K562 (cell line): ENCODE measurements at regions not wholly inside any gene's neighbourhood (a gene's known extent, or its start where the extent isn't known, plus 50 kb on each side); places are given as distances from the start of the nearest gene placed in this dataset.

Source experiments
- ATAC-seq: fragments of 200-7000 bp; cut with Tn5 transposase; 3 replicates; pipeline ENCODE4 v1.9.1; 2020; ENCODE audit warnings: moderate library complexity
- BruUV-seq: library from RNA; stranded (reverse); fragments of 400-500 nt; replicated peaks from 2 replicates; lab custom pipeline; 2021; lab: Mats Ljungman, UMichigan
- CTCF ChIA-PET: fragments of 300-600 bp; formaldehyde crosslinking; extraction: SDS; loops from one replicate; lab custom pipeline; 2021; ENCODE audit warnings: low intra/inter-chr PET ratio; lab: Yijun Ruan, JAX
- POLR2A ChIA-PET: fragments of 300-600, 350-650 bp; sonication (Branson Sonifier 250); formaldehyde crosslinking; extraction: SDS; loops from one replicate; lab custom pipeline; 2021; ENCODE audit warnings: antibody characterized with exemption, inconsistent platforms; lab: Yijun Ruan, JAX
- DNase-seq, 4 experiments: peaks; one replicate each; pipeline versions ENCODE4 v3.0.0 to v3.0.0-alpha.2; 2011 to 2018; ENCODE audit warnings: low spot score in 3 of 4, mixed read lengths in 3 of 4; ENCODE audit errors: extremely low read depth in 1 of 4
- FAIRE-seq: peaks from 2 replicates; lab custom pipeline; 2011; peaks lifted over from hg19 to GRCh38; lab: Jason Lieb, UNC
- H2AFZ ChIP-seq: 2 replicates; pipeline ENCODE4 v1.6.0; 2011; ENCODE audit warnings: low read depth, low read length, control low read depth, inconsistent platforms
- H3K27ac ChIP-seq: fragments of 200-600 bp; 3 replicates; pipeline ENCODE4 v1.8.0; 2011; ENCODE audit warnings: low read depth, mild to moderate bottlenecking, control low read depth, inconsistent platforms, low read length, moderate library complexity, mixed read lengths; ENCODE audit errors: extremely low read depth
- H3K27me3 ChIP-seq, 2 experiments: fragments of 300-600 bp in 1 of 2; 2 replicates in 1 of 2; 3 replicates in 1 of 2; pipeline versions ENCODE4 v1.6.0 to v1.8.0; 2011; ENCODE audit warnings: inconsistent platforms in 2 of 2, low read length in 2 of 2, mild to moderate bottlenecking in 1 of 2, mixed read lengths in 1 of 2, moderate library complexity in 1 of 2; ENCODE audit not compliant: control insufficient read depth in 2 of 2, insufficient read depth in 2 of 2
- H3K36me3 ChIP-seq: fragments of 300-600 bp; 3 replicates; pipeline ENCODE4 v1.8.0; 2011; ENCODE audit warnings: mild to moderate bottlenecking, low read length, inconsistent platforms; ENCODE audit not compliant: control insufficient read depth, insufficient read depth
- H3K4me1 ChIP-seq, 2 experiments: fragments of 200-600 bp in 1 of 2; replicated peaks in 1 of 2; 2 replicates in 1 of 2; 3 replicates in 1 of 2; pipeline versions ENCODE4 v1.5.1 to v1.8.0; 2011; ENCODE audit warnings: inconsistent platforms in 2 of 2, low read length in 2 of 2, mild to moderate bottlenecking in 1 of 2, mixed read lengths in 1 of 2, moderate library complexity in 1 of 2; ENCODE audit not compliant: control insufficient read depth in 2 of 2, insufficient read depth in 2 of 2
- H3K4me2 ChIP-seq: 2 replicates; pipeline ENCODE4 v1.6.1; 2011; ENCODE audit warnings: low read length, control low read depth, inconsistent platforms, mixed read lengths; ENCODE audit not compliant: insufficient read depth
- H3K4me3 ChIP-seq: fragments of 200-600 bp; sonication (generic), shearing (Covaris generic); 2 replicates; pipeline ENCODE4 v1.5.1; 2016; ENCODE audit warnings: control low read depth, inconsistent platforms
- H3K79me2 ChIP-seq: fragments of 200-600 bp; 3 replicates; pipeline ENCODE4 v1.8.0; 2011; ENCODE audit warnings: low read length, inconsistent platforms; ENCODE audit not compliant: control insufficient read depth, insufficient read depth
- H3K9ac ChIP-seq, 2 experiments: 2 replicates each; pipeline versions ENCODE4 v1.6.0 to v1.6.1; 2011; ENCODE audit warnings: low read depth in 2 of 2, low read length in 2 of 2, control low read depth in 1 of 2, inconsistent platforms in 1 of 2, mild to moderate bottlenecking in 1 of 2, mixed read lengths in 1 of 2; ENCODE audit not compliant: insufficient read depth in 1 of 2
- H3K9me1 ChIP-seq: one replicate; pipeline ENCODE4 v1.6.0; 2011; ENCODE audit warnings: inconsistent platforms, mild to moderate bottlenecking, low read length, moderate library complexity; ENCODE audit not compliant: control insufficient read depth, insufficient read depth
- H3K9me3 ChIP-seq: replicated peaks from 2 replicates; pipeline ENCODE4 v1.5.1; 2011; ENCODE audit warnings: low read depth, low read length, inconsistent platforms; ENCODE audit not compliant: control insufficient read depth, insufficient read depth
- H4K20me1 ChIP-seq: replicated peaks from 2 replicates; pipeline ENCODE4 v1.6.1; 2011; ENCODE audit warnings: low read length, inconsistent platforms, mixed read lengths; ENCODE audit not compliant: control insufficient read depth, insufficient read depth
- CBFA2T2 ChIP-seq: fragments of 450-650 bp; conservative IDR thresholded peaks from 2 replicates; pipeline ENCODE4 v1.6.1; 2017; ENCODE audit warnings: mild to moderate bottlenecking
- E2F3 ChIP-seq: fragments of 250-450 bp; sonication (Bioruptor Pico); IDR thresholded peaks from 2 replicates; pipeline ENCODE4 v1.4.0; 2020; ENCODE audit warnings: mild to moderate bottlenecking
- E4F1 ChIP-seq: fragments of 250-450 bp; sonication (Bioruptor Pico); IDR thresholded peaks from 2 replicates; pipeline ENCODE4 v1.5.0; 2021; ENCODE audit warnings: mild to moderate bottlenecking, borderline replicate concordance
- GATA2 ChIP-seq: sonication (generic); formaldehyde crosslinking; IDR thresholded peaks from 2 replicates; pipeline ENCODE4 v1.4.0; 2020; ENCODE audit warnings: mild to moderate bottlenecking, missing genetic modification reagents
- GTF3C2 ChIP-seq: IDR thresholded peaks from 3 replicates; pipeline ENCODE4 v1.6.1; 2011; ENCODE audit warnings: borderline replicate concordance, mild to moderate bottlenecking, moderate library complexity; ENCODE audit not compliant: insufficient read length; ENCODE audit errors: extremely low read depth
- HEY1 ChIP-seq: fragments of 250-450 bp; sonication (Bioruptor Pico); IDR thresholded peaks from 2 replicates; pipeline ENCODE4 v1.5.0; 2020; ENCODE audit warnings: mild to moderate bottlenecking, moderate library complexity, borderline replicate concordance
- ILF3 ChIP-seq: fragments of 450-650 bp; IDR thresholded peaks from 2 replicates; pipeline ENCODE4 v1.6.1; 2018; ENCODE audit warnings: antibody characterized with exemption, mild to moderate bottlenecking, moderate library complexity, borderline replicate concordance
- LARP7 ChIP-seq: fragments of 450-650 bp; IDR thresholded peaks from 2 replicates; pipeline ENCODE4 v1.6.1; 2016
- POLR2B ChIP-seq: fragments of 450-650 bp; IDR thresholded peaks from 2 replicates; pipeline ENCODE4 v1.6.1; 2018; ENCODE audit warnings: low read depth; ENCODE audit not compliant: partially characterized antibody
- RBM22 ChIP-seq: fragments of 200-400 bp; formaldehyde crosslinking; IDR thresholded peaks from 2 replicates; pipeline ENCODE4 v1.6.1; 2018; ENCODE audit warnings: low read length, low read depth; ENCODE audit not compliant: poor library complexity, severe bottlenecking
- SLC30A9 ChIP-seq: fragments of 250-450 bp; sonication (Bioruptor Pico); IDR thresholded peaks from 2 replicates; pipeline ENCODE4 v1.8.0; 2022; ENCODE audit warnings: mild to moderate bottlenecking, moderate library complexity
- TAF15 ChIP-seq: fragments of 200-400 bp; formaldehyde crosslinking; IDR thresholded peaks from 2 replicates; pipeline ENCODE4 v1.6.1; 2017; ENCODE audit warnings: mild to moderate bottlenecking, low read depth, low read length, moderate library complexity
- TCF15 ChIP-seq: fragments of 250-450 bp; sonication (Bioruptor Pico); IDR thresholded peaks from 2 replicates; pipeline ENCODE4 v1.8.0; 2022; ENCODE audit warnings: moderate library complexity, mild to moderate bottlenecking, inconsistent platforms
- TFAM ChIP-seq: fragments of 250-450 bp; sonication (Bioruptor Pico); conservative IDR thresholded peaks from 2 replicates; pipeline ENCODE4 v1.5.0; 2021; ENCODE audit warnings: mild to moderate bottlenecking, moderate library complexity
- YBX1 ChIP-seq: fragments of 450-650 bp; IDR thresholded peaks from 2 replicates; pipeline ENCODE4 v1.7.1; 2016; ENCODE audit warnings: mild to moderate bottlenecking
- ZFP91 ChIP-seq: sonication (generic); formaldehyde crosslinking; IDR thresholded peaks from 2 replicates; pipeline ENCODE4 v1.8.0; 2022; ENCODE audit warnings: mild to moderate bottlenecking, missing genetic modification reagents
- ZNF586 ChIP-seq: fragments of 450-650 bp; formaldehyde crosslinking; conservative IDR thresholded peaks from 2 replicates; pipeline ENCODE4 v1.4.0; 2020; ENCODE audit warnings: mild to moderate bottlenecking, moderate library complexity
- WGBS: fragments of 100-300 bp; shearing (Covaris generic); methylation state at CpG from one replicate; pipeline ENCODE4 v1.1.6; 2016; ENCODE audit warnings: low coverage, mixed read lengths; ENCODE audit not compliant: insufficient coverage; ENCODE audit errors: missing lambda C conversion rate; 5-methylcytosine and 5-hydroxymethylcytosine counted together
- in situ Hi-C: fragments of 300-500 bp; cut with MboI; formaldehyde crosslinking; loops from 4 replicates; pipeline ENCODE4 v1.15.0; 2018; ENCODE audit warnings: inconsistent platforms, mixed read lengths
- intact Hi-C: fragments of 100-400 bp; cut with micrococcal nuclease; formaldehyde crosslinking; loops from 2 replicates; pipeline ENCODE4 v1.14.2; 2022

- TF ChIP-seq GTF3C2 (no peak), LARP7 (no peak), GATA2 (CRISPR knock-in tag) (no peak), RBM22 (no peak), TAF15 (no peak), ZNF586 (no peak), ILF3 (no peak), TFAM (CRISPR knock-in tag) (no peak), E2F3 (no peak)
Observed at GRCh38 chr7:114107522-114107921, 188.7 kb upstream of the PPP1R3A start (continued).

- WGBS, result 0% methylated on average over 1 of the region's 1 CpG
- Histone ChIP-seq H3K9me3 (no peaks in the 10 kb centered on the region), H3K27me3 (no peaks in the 10 kb centered on the region), H3K79me2 (no peaks in the 10 kb centered on the region), H3K9me1 (no peaks in the 10 kb centered on the region), H3K4me3 (no peak overlapping the region), H3K27ac (no peak overlapping the region), H3K4me1 (no peaks in the 10 kb centered on the region), H3K36me3 (no peaks in the 10 kb centered on the region), H2AFZ (no peak overlapping the region), H3K9ac (no peak overlapping the region), H4K20me1 (no peaks in the 10 kb centered on the region), H3K4me2 (no peak overlapping the region)
- intact Hi-C loops, result no loop called here
- in situ Hi-C loops, result no loop called here
- FAIRE-seq (no peak), DNase-seq (no peak), ATAC-seq (no peak)
- BruUV-seq, result no TSS peak
- CTCF ChIA-PET, result no interaction called here
- POLR2A ChIA-PET, result no interaction called here
- TF ChIP-seq ZFP91 (CRISPR knock-in tag), result no peak
- TF ChIP-seq SLC30A9 (CRISPR knock-in tag), result no peak
- TF ChIP-seq E4F1 (CRISPR knock-in tag), result no peak
- no peak for TF ChIP-seq HEY1 (CRISPR knock-in tag)
- TF ChIP-seq TCF15, result no peak
- TF ChIP-seq YBX1, result no peak
- no peak for TF ChIP-seq POLR2B
- no peak for TF ChIP-seq CBFA2T2
Observed at GRCh38 chr7:114104035-114104434, 185.2 kb upstream of the PPP1R3A start.
